GM12878 (cell line): ENCODE measurements at regions not wholly inside any gene's neighbourhood (a gene's known extent, or its start where the extent isn't known, plus 50 kb on each side); places are given as distances from the start of the nearest gene placed in this dataset.

Experiments
- ATAC-seq: fragments of 200-7000 bp; cut with Tn5 transposase; 3 replicates; pipeline ENCODE4 v1.9.1; 2020; ENCODE audit warnings: mild to moderate bottlenecking, moderate library complexity
- BruUV-seq: library from RNA; stranded (reverse); fragments of 400-500 nt; replicated peaks from 2 replicates; lab custom pipeline; 2021; lab: Mats Ljungman, UMichigan
- CTCF ChIA-PET: fragments of 300-600 bp; sonication (Branson Sonifier 250); formaldehyde crosslinking; extraction: SDS; loops from one replicate; lab custom pipeline; 2021; ENCODE audit warnings: inconsistent platforms; lab: Yijun Ruan, JAX
- POLR2A ChIA-PET: fragments of 350-600 bp; formaldehyde crosslinking; extraction: SDS; loops from one replicate; lab custom pipeline; 2021; ENCODE audit warnings: inconsistent platforms; lab: Charles Lee
- RAD21 ChIA-PET: fragments of 300-600 bp; sonication (Branson Sonifier 250); formaldehyde crosslinking; loops from one replicate; lab custom pipeline; 2023; ENCODE audit warnings: antibody characterized with exemption; ENCODE audit not compliant: unreplicated experiment; lab: Charles Lee
- SMC1A ChIA-PET: fragments of 300-600 bp; sonication (Branson Sonifier 250); formaldehyde crosslinking; loops from one replicate; lab custom pipeline; 2023; ENCODE audit not compliant: unreplicated experiment, uncharacterized antibody; lab: Charles Lee
- DNase-seq: peaks from one replicate; pipeline ENCODE4 v3.0.0-alpha.2; 2011; ENCODE audit warnings: low read depth, low spot score
- FAIRE-seq: peaks from 3 replicates; lab custom pipeline; 2011; peaks lifted over from hg19 to GRCh38; lab: Jason Lieb, UNC
- H2AFZ ChIP-seq: 2 replicates; pipeline ENCODE4 v1.6.0; 2011; ENCODE audit warnings: low read depth, low read length, control low read depth; ENCODE audit not compliant: control insufficient read depth
- H3K27ac ChIP-seq: 2 replicates; pipeline ENCODE4 v1.5.1; 2011; ENCODE audit warnings: control low read depth; ENCODE audit not compliant: control insufficient read depth, insufficient read depth
- H3K27me3 ChIP-seq, 2 experiments: replicated peaks in 1 of 2; 2 replicates each; pipeline versions ENCODE4 v1.6.0 to v1.6.1; 2011; ENCODE audit warnings: low read length in 1 of 2; ENCODE audit not compliant: control insufficient read depth in 2 of 2, insufficient read depth in 2 of 2
- H3K36me3 ChIP-seq, 2 experiments: 2 replicates each; pipeline ENCODE4 v1.5.1; 2011; ENCODE audit warnings: low read length in 1 of 2; ENCODE audit not compliant: control insufficient read depth in 2 of 2, insufficient read depth in 2 of 2
- H3K4me1 ChIP-seq: 2 replicates; pipeline ENCODE4 v1.6.1; 2011; ENCODE audit warnings: mild to moderate bottlenecking, low read length, moderate library complexity, mixed read lengths; ENCODE audit not compliant: control insufficient read depth, insufficient read depth
- H3K4me2 ChIP-seq: 2 replicates; pipeline ENCODE4 v1.6.0; 2011; ENCODE audit warnings: control low read depth; ENCODE audit not compliant: control insufficient read depth, insufficient read depth
- H3K4me3 ChIP-seq: fragments of 200-600 bp; sonication (generic); 2 replicates; pipeline ENCODE4 v1.5.1; 2016
- H3K79me2 ChIP-seq: 2 replicates; pipeline ENCODE4 v1.6.0; 2011; ENCODE audit warnings: low read length; ENCODE audit not compliant: control insufficient read depth, insufficient read depth
- H3K9ac ChIP-seq: 2 replicates; pipeline ENCODE4 v1.8.0; 2011; ENCODE audit warnings: low read length, control low read depth, mixed read lengths; ENCODE audit not compliant: control insufficient read depth, insufficient read depth
- H3K9me3 ChIP-seq: replicated peaks from 3 replicates; pipeline ENCODE4 v1.5.1; 2011; ENCODE audit warnings: mild to moderate bottlenecking, low read length; ENCODE audit not compliant: control insufficient read depth, insufficient read depth
- H4K20me1 ChIP-seq: 2 replicates; pipeline ENCODE4 v1.6.0; 2011; ENCODE audit not compliant: control insufficient read depth, insufficient read depth
- BMI1 ChIP-seq: fragments of 450-650 bp; IDR thresholded peaks from 2 replicates; pipeline ENCODE4 v1.6.1; 2016; ENCODE audit warnings: mild to moderate bottlenecking, moderate library complexity, borderline replicate concordance
- E2F8 ChIP-seq: fragments of 450-650 bp; IDR thresholded peaks from 2 replicates; pipeline ENCODE4 v1.6.1; 2018; ENCODE audit warnings: mild to moderate bottlenecking, low read depth, moderate library complexity; ENCODE audit not compliant: partially characterized antibody
- NKRF ChIP-seq: fragments of 450-650 bp; conservative IDR thresholded peaks from 2 replicates; pipeline ENCODE4 v1.6.1; 2017; ENCODE audit warnings: mild to moderate bottlenecking, moderate library complexity
- PAX5 ChIP-seq: IDR thresholded peaks from 2 replicates; pipeline ENCODE4 v1.6.1; 2011; ENCODE audit warnings: low read depth, low read length, borderline replicate concordance
- RAD21 ChIP-seq: IDR thresholded peaks from 2 replicates; pipeline ENCODE4 v1.6.1; 2011; ENCODE audit warnings: mild to moderate bottlenecking, low read depth, low read length, moderate library complexity; ENCODE audit not compliant: insufficient read depth
- USF2 ChIP-seq: IDR thresholded peaks from 2 replicates; pipeline ENCODE4 v1.6.1; 2011; ENCODE audit warnings: low read depth, low read length, improper control_type of control experiment, borderline replicate concordance
- ZNF687 ChIP-seq: fragments of 450-650 bp; IDR thresholded peaks from 2 replicates; pipeline ENCODE4 v1.6.1; 2017; ENCODE audit warnings: mild to moderate bottlenecking, moderate library complexity
- WGBS: methylation state at CpG from one replicate; pipeline ENCODE4 v1.1.6; 2016; ENCODE audit warnings: low lambda C conversion rate; ENCODE audit not compliant: insufficient replicate concordance, insufficient coverage; ENCODE audit errors: missing lambda C conversion rate; 5-methylcytosine and 5-hydroxymethylcytosine counted together
- in situ Hi-C: fragments of 300-500 bp; cut with MboI; formaldehyde crosslinking; loops from 9 replicates; pipeline ENCODE4 v1.14.3; 2018; ENCODE audit warnings: mixed read lengths
- intact Hi-C: fragments of 100-400 bp; cut with micrococcal nuclease; formaldehyde crosslinking; loops from one replicate; pipeline ENCODE4 v1.14.2; 2022; ENCODE audit not compliant: unreplicated experiment

GRCh38 chr2:111656894-111657293, 227.1 kb downstream of the ANAPC1 start:
- ChIA-PET SMC1A (interaction anchor here (0.6 to 0.8 kb wide), 2 partner anchors 39 to 45 kb away, joined by 3 to 4 read pairs; no protein-coding TSS in a partner anchor), RAD21 (no interaction called here), POLR2A (no interaction called here), CTCF (no interaction called here)
- intact Hi-C loops = no loop called here
- Histone ChIP-seq H2AFZ (no peak overlapping the region), H3K27me3 (no peaks in the 10 kb centered on the region; a peak in 2 of 4 replicates), H3K27ac (no peak overlapping the region), H3K9ac (no peak overlapping the region), H3K79me2 (no peaks in the 10 kb centered on the region), H3K4me1 (no peaks in the 10 kb centered on the region), H3K9me3 (no peaks in the 10 kb centered on the region), H3K4me3 (no peak overlapping the region), H3K36me3 (no peaks in the 10 kb centered on the region), H4K20me1 (no peaks in the 10 kb centered on the region), H3K4me2 (no peak overlapping the region)
- FAIRE-seq (no peak), ATAC-seq (no peak), DNase-seq (no peak)
- no TSS peak for BruUV-seq
- 61% methylated on average over 11 of the region's 11 CpGs for WGBS
- in situ Hi-C loops = no loop called here
- TF ChIP-seq E2F8 (no peak), RAD21 (no peak), BMI1 (no peak), ZNF687 (no peak), USF2 (no peak), NKRF (no peak), PAX5 (no peak)
